ENCODE measurements at regions not wholly inside any gene's neighbourhood (a gene's known extent, or its start where the extent isn't known, plus 50 kb on each side); places are given as distances from the start of the nearest gene placed in this dataset.

GRCh38 chr16:6427621-6428020, 905.0 kb upstream of the RBFOX1 start:
- CTCF ChIA-PET (ENCODE audit: unreplicated experiment): no interaction called here
- no peaks in the 10 kb centered on the region for H3K4me1 ChIP-seq (ENCODE audit: insufficient read depth, low read length, poor library complexity, severe bottlenecking)
- no peaks in the 10 kb centered on the region for H3K79me2 ChIP-seq (ENCODE audit: insufficient read depth, low read depth, low read length)
- no peaks in the 10 kb centered on the region for H4K20me1 ChIP-seq (ENCODE audit: insufficient read depth, low read length)
- intact Hi-C loops (cut with micrococcal nuclease; ENCODE audit: unreplicated experiment): no loop called here
- H3K4me3 ChIP-seq (ENCODE audit: low read depth, low read length, poor library complexity, severe bottlenecking): no peak overlapping the region
- POLR2A ChIA-PET: no interaction called here
- H3K27ac ChIP-seq (ENCODE audit: low read depth, low read length, poor library complexity, severe bottlenecking): no peak overlapping the region
- H3K9me3 ChIP-seq (ENCODE audit: low read length): no peaks in the 10 kb centered on the region
- H3K4me2 ChIP-seq (ENCODE audit: low read length): no peak overlapping the region
- no peak for DNase-seq (ENCODE audit: low spot score)
- TF ChIP-seq EZH2phosphoT487 (IDR thresholded peaks at IDR 0.05; ENCODE audit: borderline replicate concordance, low read depth, low read length) (no peak), CTCF (conservative IDR thresholded peaks at IDR 0.05; ENCODE audit: low read length) (no peak)
- no TSS peak for BruUV-seq (replicated peaks)
- no peaks in the 10 kb centered on the region for H3K36me3 ChIP-seq (ENCODE audit: insufficient read depth, low read length)
- H2AFZ ChIP-seq (ENCODE audit: low read length): no peak overlapping the region
- H3K9me2 ChIP-seq (ENCODE audit: insufficient read depth, low read length): no peaks in the 10 kb centered on the region

GRCh38 chr16:6407596-6407995, 925.0 kb upstream of the RBFOX1 start:
- Histone ChIP-seq H3K9me2 (ENCODE audit: insufficient read depth, low read length) (no peaks in the 10 kb centered on the region), H3K4me3 (ENCODE audit: low read depth, low read length, poor library complexity, severe bottlenecking) (no peak overlapping the region), H3K4me1 (ENCODE audit: insufficient read depth, low read length, poor library complexity, severe bottlenecking) (no peaks in the 10 kb centered on the region), H3K79me2 (ENCODE audit: insufficient read depth, low read depth, low read length) (no peaks in the 10 kb centered on the region), H3K9me3 (ENCODE audit: low read length) (no peaks in the 10 kb centered on the region), H4K20me1 (ENCODE audit: insufficient read depth, low read length) (no peaks in the 10 kb centered on the region), H2AFZ (ENCODE audit: low read length) (no peak overlapping the region), H3K27ac (ENCODE audit: low read depth, low read length, poor library complexity, severe bottlenecking) (no peak overlapping the region), H3K36me3 (ENCODE audit: insufficient read depth, low read length) (no peaks in the 10 kb centered on the region), H3K4me2 (ENCODE audit: low read length) (no peak overlapping the region)
- CTCF ChIA-PET (ENCODE audit: unreplicated experiment): no interaction called here
- no peak for DNase-seq (ENCODE audit: low spot score)
- no TSS peak for BruUV-seq (replicated peaks)
- intact Hi-C loops (cut with micrococcal nuclease; ENCODE audit: unreplicated experiment): no loop called here
- TF ChIP-seq EZH2phosphoT487 (IDR thresholded peaks at IDR 0.05; ENCODE audit: borderline replicate concordance, low read depth, low read length): no peak
- no peak for TF ChIP-seq CTCF (conservative IDR thresholded peaks at IDR 0.05; ENCODE audit: low read length)
- POLR2A ChIA-PET: interaction anchor here (1.1 kb wide), 1 partner anchor 185 kb away, joined by 3 read pairs; no protein-coding TSS in a partner anchor

GRCh38 chr16:6406028-6406427, 926.6 kb upstream of the RBFOX1 start:
- Histone ChIP-seq H4K20me1 (ENCODE audit: insufficient read depth, low read length) (no peaks in the 10 kb centered on the region), H3K4me3 (ENCODE audit: low read depth, low read length, poor library complexity, severe bottlenecking) (no peak overlapping the region), H3K79me2 (ENCODE audit: insufficient read depth, low read depth, low read length) (no peaks in the 10 kb centered on the region), H3K36me3 (ENCODE audit: insufficient read depth, low read length) (no peaks in the 10 kb centered on the region), H3K4me1 (ENCODE audit: insufficient read depth, low read length, poor library complexity, severe bottlenecking) (no peaks in the 10 kb centered on the region), H2AFZ (ENCODE audit: low read length) (no peak overlapping the region), H3K27ac (ENCODE audit: low read depth, low read length, poor library complexity, severe bottlenecking) (no peak overlapping the region), H3K4me2 (ENCODE audit: low read length) (no peak overlapping the region), H3K9me2 (ENCODE audit: insufficient read depth, low read length) (no peaks in the 10 kb centered on the region), H3K9me3 (ENCODE audit: low read length) (no peaks in the 10 kb centered on the region)
- TF ChIP-seq CTCF (conservative IDR thresholded peaks at IDR 0.05; ENCODE audit: low read length): no peak
- no peak for TF ChIP-seq EZH2phosphoT487 (IDR thresholded peaks at IDR 0.05; ENCODE audit: borderline replicate concordance, low read depth, low read length)
- ChIA-PET POLR2A (no interaction called here), CTCF (ENCODE audit: unreplicated experiment) (no interaction called here)
- no TSS peak for BruUV-seq (replicated peaks)
- intact Hi-C loops (cut with micrococcal nuclease; ENCODE audit: unreplicated experiment): no loop called here
- DNase-seq (ENCODE audit: low spot score): no peak
